ENCODE measurements at regions not wholly inside any gene's neighbourhood (a gene's known extent, or its start where the extent isn't known, plus 50 kb on each side); places are given as distances from the start of the nearest gene placed in this dataset.
"Not testable (repeated sequence)": the region's sequence is repeated elsewhere in the genome, so short reads cannot be mapped to it uniquely, and the experiment has no call there.

GRCh38 chr1:185393205-185393604, 76.2 kb upstream of the IVNS1ABP start:
- Mint-ChIP-seq H3K27ac (no peak overlapping the region), H3K27me3 (ENCODE audit: low read depth) (no peaks in the 10 kb centered on the region)

GRCh38 chr1:185388815-185389214, 71.8 kb upstream of the IVNS1ABP start:
- H3K27ac Mint-ChIP-seq, result no peak overlapping the region
- H3K4me1 Mint-ChIP-seq, result peaks cover 8% of the 10 kb centered on the region
- H3K4me3 Mint-ChIP-seq, result no peak overlapping the region
- H3K9me3 Mint-ChIP-seq, result peaks cover 7% of the 10 kb centered on the region
- no peak for DNase-seq (ENCODE audit: low spot score in 2 of 2, unreplicated experiment in 2 of 2)
- no peaks in the 10 kb centered on the region for H3K27me3 Mint-ChIP-seq (ENCODE audit: low read depth)
- TF ChIP-seq, protein P1, sequence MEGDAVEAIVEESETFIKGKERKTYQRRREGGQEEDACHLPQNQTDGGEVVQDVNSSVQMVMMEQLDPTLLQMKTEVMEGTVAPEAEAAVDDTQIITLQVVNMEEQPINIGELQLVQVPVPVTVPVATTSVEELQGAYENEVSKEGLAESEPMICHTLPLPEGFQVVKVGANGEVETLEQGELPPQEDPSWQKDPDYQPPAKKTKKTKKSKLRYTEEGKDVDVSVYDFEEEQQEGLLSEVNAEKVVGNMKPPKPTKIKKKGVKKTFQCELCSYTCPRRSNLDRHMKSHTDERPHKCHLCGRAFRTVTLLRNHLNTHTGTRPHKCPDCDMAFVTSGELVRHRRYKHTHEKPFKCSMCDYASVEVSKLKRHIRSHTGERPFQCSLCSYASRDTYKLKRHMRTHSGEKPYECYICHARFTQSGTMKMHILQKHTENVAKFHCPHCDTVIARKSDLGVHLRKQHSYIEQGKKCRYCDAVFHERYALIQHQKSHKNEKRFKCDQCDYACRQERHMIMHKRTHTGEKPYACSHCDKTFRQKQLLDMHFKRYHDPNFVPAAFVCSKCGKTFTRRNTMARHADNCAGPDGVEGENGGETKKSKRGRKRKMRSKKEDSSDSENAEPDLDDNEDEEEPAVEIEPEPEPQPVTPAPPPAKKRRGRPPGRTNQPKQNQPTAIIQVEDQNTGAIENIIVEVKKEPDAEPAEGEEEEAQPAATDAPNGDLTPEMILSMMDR (IDR thresholded peaks at IDR 0.05; ENCODE audit: unreplicated experiment), result no peak
- H3K36me3 Mint-ChIP-seq, result peaks cover 2% of the 10 kb centered on the region

More at GRCh38 chr1:185393205-185393604, 76.2 kb upstream of the IVNS1ABP start:
- H3K9me3 Mint-ChIP-seq, result no peaks in the 10 kb centered on the region
- no peaks in the 10 kb centered on the region for H3K36me3 Mint-ChIP-seq
- no peak overlapping the region for H3K4me3 Mint-ChIP-seq
- no peak for DNase-seq (ENCODE audit: low spot score in 2 of 2, unreplicated experiment in 2 of 2)
- peaks cover 11% of the 10 kb centered on the region for H3K4me1 Mint-ChIP-seq
- TF ChIP-seq, protein P1 (IDR thresholded peaks at IDR 0.05; ENCODE audit: unreplicated experiment), result no peak

DNA sequence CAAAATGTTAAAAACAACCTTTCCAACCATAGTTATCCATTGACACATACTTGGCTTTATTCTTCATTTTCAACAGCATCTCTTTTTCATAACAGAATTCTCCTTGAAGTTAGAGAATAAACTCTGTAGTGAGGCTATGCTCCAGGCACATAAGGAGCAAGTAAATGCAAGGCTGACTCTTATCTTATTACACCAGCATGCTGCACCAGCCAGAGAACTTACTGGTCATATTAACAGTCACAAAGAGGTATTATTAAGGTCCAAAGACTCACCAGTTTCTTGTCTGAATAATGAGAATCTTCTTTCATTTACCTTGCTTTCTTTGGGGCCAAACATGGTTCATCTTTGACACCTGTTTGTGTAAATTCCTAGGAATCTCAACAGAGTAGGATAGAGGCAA, 71.3 kb upstream of the IVNS1ABP start:
- Mint-ChIP-seq H3K27ac (no peak overlapping the region), H3K4me3 (no peak overlapping the region), H3K9me3 (peaks cover 7% of the 10 kb centered on the region), H3K36me3 (peaks cover 2% of the 10 kb centered on the region), H3K27me3 (ENCODE audit: low read depth) (no peaks in the 10 kb centered on the region), H3K4me1 (peaks cover 4% of the 10 kb centered on the region)
- no peak for DNase-seq (ENCODE audit: low spot score in 2 of 2, unreplicated experiment in 2 of 2)
- TF ChIP-seq, protein P1 (IDR thresholded peaks at IDR 0.05; ENCODE audit: unreplicated experiment), result no peak

GRCh38 chr1:185385991-185386390, 68.9 kb upstream of the IVNS1ABP start:
- Mint-ChIP-seq H3K9me3 (peaks cover 21% of the 10 kb centered on the region), H3K27ac (no peak overlapping the region), H3K4me3 (no peak overlapping the region), H3K27me3 (ENCODE audit: low read depth) (no peaks in the 10 kb centered on the region), H3K36me3 (peaks cover 14% of the 10 kb centered on the region), H3K4me1 (peaks cover 4% of the 10 kb centered on the region)
- DNase-seq (ENCODE audit: low spot score in 2 of 2, unreplicated experiment in 2 of 2), result no peak
- TF ChIP-seq, protein P1 (IDR thresholded peaks at IDR 0.05; ENCODE audit: unreplicated experiment), result no peak

GRCh38 chr1:185383805-185384204, 66.8 kb upstream of the IVNS1ABP start:
- H3K9me3 Mint-ChIP-seq, result peaks cover 21% of the 10 kb centered on the region
- not testable (repeated sequence) for H3K4me1 Mint-ChIP-seq; H3K4me3 Mint-ChIP-seq; H3K27ac Mint-ChIP-seq; H3K27me3 Mint-ChIP-seq (ENCODE audit: low read depth); DNase-seq (ENCODE audit: low spot score in 2 of 2, unreplicated experiment in 2 of 2)
- peaks cover 14% of the 10 kb centered on the region for H3K36me3 Mint-ChIP-seq

- H3K4me1 Mint-ChIP-seq, result no peaks in the 10 kb centered on the region
- no peak for DNase-seq (ENCODE audit: low spot score in 2 of 2, unreplicated experiment in 2 of 2)
- H3K27me3 Mint-ChIP-seq (ENCODE audit: low read depth), result no peaks in the 10 kb centered on the region
- no peak overlapping the region for H3K4me3 Mint-ChIP-seq
- H3K9me3 Mint-ChIP-seq, result peaks cover 10% of the 10 kb centered on the region
- no peak overlapping the region for H3K27ac Mint-ChIP-seq
- TF ChIP-seq, protein P1 (IDR thresholded peaks at IDR 0.05; ENCODE audit: unreplicated experiment), result no peak
- peaks cover 8% of the 10 kb centered on the region for H3K36me3 Mint-ChIP-seq
Observed at GRCh38 chr1:185377831-185378230, 60.8 kb upstream of the IVNS1ABP start.
